ENCODE measurements at regions not wholly inside any gene's neighbourhood (a gene's known extent, or its start where the extent isn't known, plus 50 kb on each side); places are given as distances from the start of the nearest gene placed in this dataset.
A peak's percentile ranks its signal among the peaks of the same experiment; 100 is the strongest.
"Not testable (repeated sequence)": the region's sequence is repeated elsewhere in the genome, so short reads cannot be mapped to it uniquely, and the experiment has no call there.

DNA sequence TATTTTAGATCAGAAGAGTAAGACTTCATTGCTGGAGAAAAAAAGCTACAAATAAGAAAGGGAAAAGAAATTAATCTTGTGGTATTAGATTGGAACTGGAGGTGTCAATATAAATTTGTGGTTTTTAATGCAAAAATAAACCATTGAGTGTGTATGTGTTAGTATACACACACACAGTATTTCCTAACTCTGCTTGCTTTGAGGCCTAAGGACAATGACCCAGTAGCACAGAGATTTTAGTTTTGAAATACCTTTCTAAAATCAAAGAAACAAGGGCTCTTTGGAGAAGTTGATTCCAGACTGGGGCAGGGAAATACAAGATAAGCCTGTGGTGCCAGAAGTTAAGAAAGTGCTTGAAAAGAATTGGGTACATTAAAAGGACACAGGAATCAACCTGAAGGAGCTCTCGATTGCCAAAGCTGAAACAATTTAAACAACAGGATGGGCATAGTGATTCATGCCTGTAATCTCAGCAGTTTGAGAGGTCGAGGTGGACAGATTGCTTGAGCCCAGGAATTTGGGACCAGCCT is 84.6 kb upstream of the DTNBP1 start:
- Histone ChIP-seq H2AFZ (ENCODE audit: low read length) (no peak overlapping the region), H3K79me2 (ENCODE audit: insufficient read depth, low read depth, low read length) (no peaks in the 10 kb centered on the region), H3K9me3 (ENCODE audit: low read length) (no peaks in the 10 kb centered on the region), H3K4me3 (ENCODE audit: low read depth, low read length, poor library complexity, severe bottlenecking) (no peak overlapping the region), H3K4me1 (ENCODE audit: insufficient read depth, low read length, poor library complexity, severe bottlenecking) (no peaks in the 10 kb centered on the region), H3K9me2 (ENCODE audit: insufficient read depth, low read length) (no peaks in the 10 kb centered on the region), H3K4me2 (ENCODE audit: low read length) (no peak overlapping the region), H3K27ac (ENCODE audit: low read depth, low read length, poor library complexity, severe bottlenecking) (no peak overlapping the region), H4K20me1 (ENCODE audit: insufficient read depth, low read length) (no peaks in the 10 kb centered on the region), H3K36me3 (ENCODE audit: insufficient read depth, low read length) (no peaks in the 10 kb centered on the region)
- no peak for DNase-seq (ENCODE audit: low spot score)
- ChIA-PET CTCF (ENCODE audit: unreplicated experiment) (no interaction called here), POLR2A (no interaction called here)
- TF ChIP-seq, protein P1, sequence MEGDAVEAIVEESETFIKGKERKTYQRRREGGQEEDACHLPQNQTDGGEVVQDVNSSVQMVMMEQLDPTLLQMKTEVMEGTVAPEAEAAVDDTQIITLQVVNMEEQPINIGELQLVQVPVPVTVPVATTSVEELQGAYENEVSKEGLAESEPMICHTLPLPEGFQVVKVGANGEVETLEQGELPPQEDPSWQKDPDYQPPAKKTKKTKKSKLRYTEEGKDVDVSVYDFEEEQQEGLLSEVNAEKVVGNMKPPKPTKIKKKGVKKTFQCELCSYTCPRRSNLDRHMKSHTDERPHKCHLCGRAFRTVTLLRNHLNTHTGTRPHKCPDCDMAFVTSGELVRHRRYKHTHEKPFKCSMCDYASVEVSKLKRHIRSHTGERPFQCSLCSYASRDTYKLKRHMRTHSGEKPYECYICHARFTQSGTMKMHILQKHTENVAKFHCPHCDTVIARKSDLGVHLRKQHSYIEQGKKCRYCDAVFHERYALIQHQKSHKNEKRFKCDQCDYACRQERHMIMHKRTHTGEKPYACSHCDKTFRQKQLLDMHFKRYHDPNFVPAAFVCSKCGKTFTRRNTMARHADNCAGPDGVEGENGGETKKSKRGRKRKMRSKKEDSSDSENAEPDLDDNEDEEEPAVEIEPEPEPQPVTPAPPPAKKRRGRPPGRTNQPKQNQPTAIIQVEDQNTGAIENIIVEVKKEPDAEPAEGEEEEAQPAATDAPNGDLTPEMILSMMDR (conservative IDR thresholded peaks at IDR 0.05; ENCODE audit: low read length): no peak
- no peak for TF ChIP-seq EZH2phosphoT487 (IDR thresholded peaks at IDR 0.05; ENCODE audit: borderline replicate concordance, low read depth, low read length)
- no TSS peak for BruUV-seq (replicated peaks)
- intact Hi-C loops (cut with micrococcal nuclease; ENCODE audit: unreplicated experiment): no loop called here

DNA sequence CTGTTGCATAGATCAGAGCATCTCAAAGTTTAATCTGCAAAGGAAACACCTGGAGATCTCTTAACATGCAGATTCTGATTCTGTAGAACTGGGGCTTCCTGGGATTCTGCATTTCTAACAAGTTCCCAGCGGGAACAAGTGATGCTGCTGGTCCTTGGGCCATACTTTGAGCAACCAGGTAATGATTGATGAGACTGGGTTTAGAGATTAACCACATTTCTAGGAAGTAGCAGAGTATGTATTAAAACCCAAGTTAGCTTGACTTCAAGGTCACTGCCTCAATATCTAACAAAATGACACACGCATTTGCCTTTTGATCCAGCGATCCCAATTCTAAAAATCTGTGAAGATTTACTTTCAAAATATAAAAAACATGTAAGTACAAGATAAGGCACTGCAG is 83.0 kb upstream of the DTNBP1 start:
- Histone ChIP-seq H3K4me3 (ENCODE audit: low read depth, low read length, poor library complexity, severe bottlenecking) (no peak overlapping the region), H3K36me3 (ENCODE audit: insufficient read depth, low read length) (no peaks in the 10 kb centered on the region), H3K9me2 (ENCODE audit: insufficient read depth, low read length) (no peaks in the 10 kb centered on the region), H3K27ac (ENCODE audit: low read depth, low read length, poor library complexity, severe bottlenecking) (no peak overlapping the region), H2AFZ (ENCODE audit: low read length) (no peak overlapping the region), H3K4me2 (ENCODE audit: low read length) (no peak overlapping the region), H3K4me1 (ENCODE audit: insufficient read depth, low read length, poor library complexity, severe bottlenecking) (no peaks in the 10 kb centered on the region), H3K79me2 (ENCODE audit: insufficient read depth, low read depth, low read length) (no peaks in the 10 kb centered on the region), H4K20me1 (ENCODE audit: insufficient read depth, low read length) (no peaks in the 10 kb centered on the region), H3K9me3 (ENCODE audit: low read length) (no peaks in the 10 kb centered on the region)
- intact Hi-C loops (cut with micrococcal nuclease; ENCODE audit: unreplicated experiment): no loop called here
- no peak for DNase-seq (ENCODE audit: low spot score)
- no peak for TF ChIP-seq EZH2phosphoT487 (IDR thresholded peaks at IDR 0.05; ENCODE audit: borderline replicate concordance, low read depth, low read length)
- TF ChIP-seq, protein P1 (conservative IDR thresholded peaks at IDR 0.05; ENCODE audit: low read length): no peak
- ChIA-PET POLR2A (no interaction called here), CTCF (ENCODE audit: unreplicated experiment) (no interaction called here)
- BruUV-seq (replicated peaks): no TSS peak

DNA sequence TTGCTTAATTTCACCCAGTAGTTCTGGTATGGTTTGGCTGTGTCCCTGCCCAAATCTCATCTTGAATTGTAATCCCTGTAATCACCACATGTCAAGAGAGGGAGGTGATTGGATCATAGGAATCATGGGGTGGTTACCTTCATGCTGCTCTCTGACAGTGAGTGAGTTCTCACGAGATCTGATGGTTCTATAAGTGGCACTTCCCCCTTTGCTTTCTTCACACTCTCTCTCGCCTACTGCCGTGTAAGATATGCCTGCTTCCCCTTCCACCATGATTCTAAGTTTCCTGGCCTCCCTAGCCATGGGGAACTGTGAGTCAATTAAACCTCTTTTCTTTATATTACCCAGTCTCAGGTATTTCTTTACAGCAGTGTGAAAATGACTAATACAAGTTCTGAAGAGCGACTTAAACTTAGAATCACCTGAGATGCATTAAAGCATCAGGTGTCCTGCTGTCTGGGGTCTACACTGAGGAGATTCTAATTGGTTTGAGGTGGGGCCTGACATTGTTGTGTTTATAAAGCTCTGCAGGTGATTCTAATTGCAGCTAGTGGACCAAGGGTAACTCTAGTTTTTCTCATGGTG is 82.1 kb upstream of the DTNBP1 start:
- no peaks in the 10 kb centered on the region for H3K36me3 ChIP-seq (ENCODE audit: insufficient read depth, low read length)
- no peaks in the 10 kb centered on the region for H3K9me2 ChIP-seq (ENCODE audit: insufficient read depth, low read length)
- no peak overlapping the region for H3K27ac ChIP-seq (ENCODE audit: low read depth, low read length, poor library complexity, severe bottlenecking)
- H3K79me2 ChIP-seq (ENCODE audit: insufficient read depth, low read depth, low read length): no peaks in the 10 kb centered on the region
- BruUV-seq (replicated peaks): no TSS peak
- no peak overlapping the region for H3K4me2 ChIP-seq (ENCODE audit: low read length)
- intact Hi-C loops (cut with micrococcal nuclease; ENCODE audit: unreplicated experiment): no loop called here
- ChIA-PET POLR2A (no interaction called here), CTCF (ENCODE audit: unreplicated experiment) (no interaction called here)
- H3K4me3 ChIP-seq (ENCODE audit: low read depth, low read length, poor library complexity, severe bottlenecking): no peak overlapping the region
- no peak for TF ChIP-seq EZH2phosphoT487 (IDR thresholded peaks at IDR 0.05; ENCODE audit: borderline replicate concordance, low read depth, low read length)
- TF ChIP-seq, protein P1 (conservative IDR thresholded peaks at IDR 0.05; ENCODE audit: low read length): no peak
- DNase-seq (ENCODE audit: low spot score): peak; percentile 14
- no peaks in the 10 kb centered on the region for H3K4me1 ChIP-seq (ENCODE audit: insufficient read depth, low read length, poor library complexity, severe bottlenecking)
- no peaks in the 10 kb centered on the region for H3K9me3 ChIP-seq (ENCODE audit: low read length)
- no peak overlapping the region for H2AFZ ChIP-seq (ENCODE audit: low read length)
- no peaks in the 10 kb centered on the region for H4K20me1 ChIP-seq (ENCODE audit: insufficient read depth, low read length)

DNA sequence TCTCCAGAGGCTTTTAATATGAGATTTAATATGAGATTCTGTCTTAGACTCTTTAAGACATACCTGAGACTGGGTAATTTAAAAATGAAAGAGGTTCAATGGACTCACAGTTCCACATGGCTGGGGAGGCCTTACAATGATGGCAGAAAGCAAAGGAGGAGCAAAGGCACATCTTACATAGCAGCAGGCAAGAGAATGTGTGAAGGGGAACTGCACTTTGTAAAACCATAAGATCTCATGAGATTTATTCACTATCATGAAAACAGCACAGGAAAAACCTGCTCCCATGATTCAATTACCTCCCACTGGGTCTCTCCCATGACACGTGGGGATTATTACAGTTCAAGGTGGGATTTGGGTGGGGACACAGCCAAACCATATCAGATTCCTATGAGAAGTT is 79.2 kb upstream of the DTNBP1 start:
- DNase-seq (ENCODE audit: low spot score); H3K9me3 ChIP-seq (ENCODE audit: low read length); H3K27ac ChIP-seq (ENCODE audit: low read depth, low read length, poor library complexity, severe bottlenecking); H3K4me1 ChIP-seq (ENCODE audit: insufficient read depth, low read length, poor library complexity, severe bottlenecking); H2AFZ ChIP-seq (ENCODE audit: low read length); BruUV-seq (replicated peaks); H4K20me1 ChIP-seq (ENCODE audit: insufficient read depth, low read length); H3K79me2 ChIP-seq (ENCODE audit: insufficient read depth, low read depth, low read length); CTCF ChIA-PET (ENCODE audit: unreplicated experiment); H3K36me3 ChIP-seq (ENCODE audit: insufficient read depth, low read length); POLR2A ChIA-PET; H3K4me2 ChIP-seq (ENCODE audit: low read length); H3K9me2 ChIP-seq (ENCODE audit: insufficient read depth, low read length); intact Hi-C loops (cut with micrococcal nuclease; ENCODE audit: unreplicated experiment); H3K4me3 ChIP-seq (ENCODE audit: low read depth, low read length, poor library complexity, severe bottlenecking): not testable (repeated sequence)

Measured in OCI-LY7 (cell line).